ENCODE measurements at regions not wholly inside any gene's neighbourhood (a gene's known extent, or its start where the extent isn't known, plus 50 kb on each side); places are given as distances from the start of the nearest gene placed in this dataset.

DNA sequence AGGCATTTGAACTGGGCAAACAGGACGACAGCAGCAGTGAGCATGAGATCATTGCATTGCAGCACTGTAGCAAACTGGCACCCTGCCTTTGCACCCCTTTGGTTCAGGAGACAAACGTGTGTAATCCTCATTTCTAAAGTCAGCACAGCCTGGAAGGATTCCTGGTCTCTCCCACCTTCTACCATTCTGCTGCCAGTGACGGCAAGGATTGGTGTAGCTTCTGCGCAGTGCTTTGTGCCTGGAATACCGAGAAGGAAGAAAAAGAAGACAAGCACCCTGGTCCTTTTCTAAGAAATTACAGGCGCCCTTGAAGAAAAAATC lies 805.3 kb downstream of the USP25 start:
- H3K4me1 ChIP-seq = no peaks in the 10 kb centered on the region
- intact Hi-C loops (cut with micrococcal nuclease; ENCODE audit: unreplicated experiment) = no loop called here
- Mint-ChIP-seq H3K36me3 (ENCODE audit: insufficient read depth, unreplicated experiment) (no peaks in the 10 kb centered on the region), H3K9me3 (ENCODE audit: unreplicated experiment) (no peaks in the 10 kb centered on the region), H3K4me3 (ENCODE audit: unreplicated experiment) (no peak overlapping the region), H3K27ac (ENCODE audit: unreplicated experiment) (no peak overlapping the region), H3K4me1 (ENCODE audit: low read depth, unreplicated experiment) (peaks cover 6% of the 10 kb centered on the region), H3K27me3 (ENCODE audit: insufficient read depth, unreplicated experiment) (peaks cover 16% of the 10 kb centered on the region)
- ChIA-PET CTCF (no interaction called here), POLR2A (no interaction called here)
- no peak overlapping the region for H3K4me3 ChIP-seq (ENCODE audit: low read depth, low read length)
- no peaks in the 10 kb centered on the region for H3K27me3 ChIP-seq (replicated peaks; ENCODE audit: control insufficient read depth, insufficient read depth, low read length)
- no peaks in the 10 kb centered on the region for H3K9me3 ChIP-seq
- TF ChIP-seq, protein P1, sequence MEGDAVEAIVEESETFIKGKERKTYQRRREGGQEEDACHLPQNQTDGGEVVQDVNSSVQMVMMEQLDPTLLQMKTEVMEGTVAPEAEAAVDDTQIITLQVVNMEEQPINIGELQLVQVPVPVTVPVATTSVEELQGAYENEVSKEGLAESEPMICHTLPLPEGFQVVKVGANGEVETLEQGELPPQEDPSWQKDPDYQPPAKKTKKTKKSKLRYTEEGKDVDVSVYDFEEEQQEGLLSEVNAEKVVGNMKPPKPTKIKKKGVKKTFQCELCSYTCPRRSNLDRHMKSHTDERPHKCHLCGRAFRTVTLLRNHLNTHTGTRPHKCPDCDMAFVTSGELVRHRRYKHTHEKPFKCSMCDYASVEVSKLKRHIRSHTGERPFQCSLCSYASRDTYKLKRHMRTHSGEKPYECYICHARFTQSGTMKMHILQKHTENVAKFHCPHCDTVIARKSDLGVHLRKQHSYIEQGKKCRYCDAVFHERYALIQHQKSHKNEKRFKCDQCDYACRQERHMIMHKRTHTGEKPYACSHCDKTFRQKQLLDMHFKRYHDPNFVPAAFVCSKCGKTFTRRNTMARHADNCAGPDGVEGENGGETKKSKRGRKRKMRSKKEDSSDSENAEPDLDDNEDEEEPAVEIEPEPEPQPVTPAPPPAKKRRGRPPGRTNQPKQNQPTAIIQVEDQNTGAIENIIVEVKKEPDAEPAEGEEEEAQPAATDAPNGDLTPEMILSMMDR (IDR thresholded peaks at IDR 0.05; ENCODE audit: insufficient read depth in 1 of 2, low read depth in 1 of 2, low read length in 1 of 2, severe bottlenecking in 1 of 2, unreplicated experiment in 1 of 2) = no peak
- DNase-seq = no peak
- no peaks in the 10 kb centered on the region for H3K36me3 ChIP-seq (ENCODE audit: control insufficient read depth, insufficient read depth, low read length)
- BruUV-seq (replicated peaks) = no TSS peak

DNA sequence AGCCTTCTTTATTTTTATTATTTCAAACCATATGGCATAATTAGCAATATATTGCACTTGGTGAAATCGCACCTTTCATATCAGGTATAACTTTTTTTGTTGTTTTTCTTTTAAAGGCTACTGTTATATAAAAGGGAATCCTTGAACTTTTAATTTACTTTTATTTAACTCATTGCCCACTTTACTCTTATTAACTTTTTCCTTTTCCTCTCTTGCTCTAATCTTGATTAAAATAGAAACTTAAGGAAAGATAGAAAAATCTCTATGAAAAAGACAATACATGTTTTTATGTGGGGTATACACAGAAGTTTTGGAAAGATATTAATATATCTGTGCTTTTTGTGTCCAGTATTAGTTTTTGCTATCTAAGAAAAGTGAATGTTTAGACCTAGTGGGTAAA lies 805.8 kb downstream of the USP25 start:
- POLR2A ChIA-PET = no interaction called here
- intact Hi-C loops (cut with micrococcal nuclease; ENCODE audit: unreplicated experiment) = no loop called here
- H3K27ac Mint-ChIP-seq (ENCODE audit: unreplicated experiment) = no peak overlapping the region
- Histone ChIP-seq H3K4me1 (no peaks in the 10 kb centered on the region), H3K27me3 (replicated peaks; ENCODE audit: control insufficient read depth, insufficient read depth, low read length) (no peaks in the 10 kb centered on the region), H3K4me3 (ENCODE audit: low read depth, low read length) (no peak overlapping the region), H3K9me3 (no peaks in the 10 kb centered on the region), H3K36me3 (ENCODE audit: control insufficient read depth, insufficient read depth, low read length) (no peaks in the 10 kb centered on the region)
- H3K27me3 Mint-ChIP-seq (ENCODE audit: insufficient read depth, unreplicated experiment) = peaks cover 13% of the 10 kb centered on the region
- no peaks in the 10 kb centered on the region for H3K36me3 Mint-ChIP-seq (ENCODE audit: insufficient read depth, unreplicated experiment)
- DNase-seq = no peak
- no TSS peak for BruUV-seq (replicated peaks)
- TF ChIP-seq, protein P1 (IDR thresholded peaks at IDR 0.05; ENCODE audit: insufficient read depth in 1 of 2, low read depth in 1 of 2, low read length in 1 of 2, severe bottlenecking in 1 of 2, unreplicated experiment in 1 of 2) = no peak
- H3K4me3 Mint-ChIP-seq (ENCODE audit: unreplicated experiment) = no peak overlapping the region
- H3K9me3 Mint-ChIP-seq (ENCODE audit: unreplicated experiment) = no peaks in the 10 kb centered on the region
- CTCF ChIA-PET = no interaction called here
- peaks cover 6% of the 10 kb centered on the region for H3K4me1 Mint-ChIP-seq (ENCODE audit: low read depth, unreplicated experiment)

DNA sequence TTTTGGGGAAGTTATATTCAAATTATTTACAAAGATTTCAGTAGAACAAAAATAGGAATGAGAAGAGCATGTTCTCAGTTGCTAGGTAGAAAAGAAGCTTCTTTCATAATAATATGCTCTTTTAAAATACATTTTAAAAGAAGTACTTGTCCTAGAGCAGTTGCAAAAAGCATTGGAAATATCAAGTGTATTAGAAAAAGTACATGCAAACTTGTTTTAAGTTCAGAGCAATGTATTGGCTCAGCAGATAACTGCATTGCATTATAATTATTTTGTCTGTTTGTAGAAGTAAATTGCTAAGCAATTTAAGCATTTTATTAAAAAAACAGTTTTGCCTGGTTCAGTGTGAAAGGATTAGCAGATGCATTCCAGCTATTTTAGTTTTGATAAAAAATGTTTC lies 806.4 kb downstream of the USP25 start:
- peaks cover 13% of the 10 kb centered on the region for H3K27me3 Mint-ChIP-seq (ENCODE audit: insufficient read depth, unreplicated experiment)

More for the DNA sequence above, 806.4 kb downstream of the USP25 start:
- Mint-ChIP-seq H3K27ac (ENCODE audit: unreplicated experiment) (no peak overlapping the region), H3K4me3 (ENCODE audit: unreplicated experiment) (no peak overlapping the region), H3K36me3 (ENCODE audit: insufficient read depth, unreplicated experiment) (no peaks in the 10 kb centered on the region), H3K9me3 (ENCODE audit: unreplicated experiment) (no peaks in the 10 kb centered on the region), H3K4me1 (ENCODE audit: low read depth, unreplicated experiment) (peaks cover 6% of the 10 kb centered on the region)
- BruUV-seq (replicated peaks) = no TSS peak
- no peaks in the 10 kb centered on the region for H3K36me3 ChIP-seq (ENCODE audit: control insufficient read depth, insufficient read depth, low read length)
- no peak overlapping the region for H3K4me3 ChIP-seq (ENCODE audit: low read depth, low read length)
- TF ChIP-seq, protein P1 (IDR thresholded peaks at IDR 0.05; ENCODE audit: insufficient read depth in 1 of 2, low read depth in 1 of 2, low read length in 1 of 2, severe bottlenecking in 1 of 2, unreplicated experiment in 1 of 2) = no peak
- no peaks in the 10 kb centered on the region for H3K27me3 ChIP-seq (replicated peaks; ENCODE audit: control insufficient read depth, insufficient read depth, low read length)
- no peaks in the 10 kb centered on the region for H3K4me1 ChIP-seq
- ChIA-PET POLR2A (no interaction called here), CTCF (no interaction called here)
- no peak for DNase-seq
- intact Hi-C loops (cut with micrococcal nuclease; ENCODE audit: unreplicated experiment) = no loop called here
- no peaks in the 10 kb centered on the region for H3K9me3 ChIP-seq
